Pulmonary artery endothelial cell (primary cell): ENCODE measurements at regions not wholly inside any gene's neighbourhood (a gene's known extent, or its start where the extent isn't known, plus 50 kb on each side); places are given as distances from the start of the nearest gene placed in this dataset.

Source experiments
- DNase-seq: peaks from one replicate; pipeline ENCODE4 v3.0.0-alpha.2; 2011; ENCODE audit warnings: low read depth, low spot score

- no peak for DNase-seq
These were observed 2266.4 kb upstream of the TENM3 start for GRCh38 chr4:179976777-179977176.

- no peak for DNase-seq
These were observed 2265.8 kb upstream of the TENM3 start for GRCh38 chr4:179977378-179977777.

GRCh38 chr4:179981161-179981560 is 2262.0 kb upstream of the TENM3 start:
- no peak for DNase-seq

GRCh38 chr4:179989975-179990374 is 2253.2 kb upstream of the TENM3 start:
- no peak for DNase-seq

GRCh38 chr4:180009316-180009715 is 2233.9 kb upstream of the TENM3 start:
- DNase-seq, result no peak

GRCh38 chr4:180028682-180029081 is 2214.5 kb upstream of the TENM3 start:
- DNase-seq, result no peak

- no peak for DNase-seq
These were observed 2211.9 kb upstream of the TENM3 start for GRCh38 chr4:180031330-180031729.

- no peak for DNase-seq
These were observed 2201.6 kb upstream of the TENM3 start for GRCh38 chr4:180041576-180041975.

GRCh38 chr4:180052629-180053028 is 2190.6 kb upstream of the TENM3 start:
- DNase-seq, result no peak

- DNase-seq, result no peak
These were observed 2188.9 kb upstream of the TENM3 start for GRCh38 chr4:180054291-180054690.

GRCh38 chr4:180057299-180057721 is 2185.9 kb upstream of the TENM3 start:
- DNase-seq, result no peak

- DNase-seq, result no peak
These were observed 2185.1 kb upstream of the TENM3 start for GRCh38 chr4:180057891-180058671.

GRCh38 chr4:180058691-180059215 is 2184.4 kb upstream of the TENM3 start:
- no peak for DNase-seq

GRCh38 chr4:180059216-180059881 is 2183.9 kb upstream of the TENM3 start:
- DNase-seq, result no peak

GRCh38 chr4:180060159-180060889 is 2182.9 kb upstream of the TENM3 start:
- DNase-seq, result no peak

- no peak for DNase-seq
These were observed 2162.1 kb upstream of the TENM3 start for GRCh38 chr4:180081072-180081471.

- DNase-seq, result no peak
These were observed 2158.6 kb upstream of the TENM3 start for GRCh38 chr4:180084561-180084960.

- DNase-seq, result no peak
These were observed 2156.6 kb upstream of the TENM3 start for GRCh38 chr4:180086480-180087190.

- no peak for DNase-seq
These were observed 2144.6 kb upstream of the TENM3 start for GRCh38 chr4:180098586-180098985.

GRCh38 chr4:180099957-180100356 is 2143.2 kb upstream of the TENM3 start:
- no peak for DNase-seq
